ENCODE measurements at regions not wholly inside any gene's neighbourhood (a gene's known extent, or its start where the extent isn't known, plus 50 kb on each side); places are given as distances from the start of the nearest gene placed in this dataset.
"Not testable (repeated sequence)": the region's sequence is repeated elsewhere in the genome, so short reads cannot be mapped to it uniquely, and the experiment has no call there.

GRCh38 chr14:94823556-94824341 lies 53.8 kb upstream of the GSC start:
- no peak for DNase-seq

- DNase-seq, result no peak
Measured at GRCh38 chr14:94821705-94822104, 51.8 kb upstream of the GSC start.

- not testable (repeated sequence) for DNase-seq
Measured at GRCh38 chr14:94820932-94821331, 51.0 kb upstream of the GSC start.
